GM21528 (cell line): ENCODE measurements at regions not wholly inside any gene's neighbourhood (a gene's known extent, or its start where the extent isn't known, plus 50 kb on each side); places are given as distances from the start of the nearest gene placed in this dataset.

Source experiments
- ATAC-seq: cut with Tn5 transposase; IDR thresholded peaks from one replicate; pipeline ENCODE4 v1.9.1; 2021; ENCODE audit warnings: mild to moderate bottlenecking, moderate library complexity; ENCODE audit not compliant: unreplicated experiment, low FRiP score

DNA sequence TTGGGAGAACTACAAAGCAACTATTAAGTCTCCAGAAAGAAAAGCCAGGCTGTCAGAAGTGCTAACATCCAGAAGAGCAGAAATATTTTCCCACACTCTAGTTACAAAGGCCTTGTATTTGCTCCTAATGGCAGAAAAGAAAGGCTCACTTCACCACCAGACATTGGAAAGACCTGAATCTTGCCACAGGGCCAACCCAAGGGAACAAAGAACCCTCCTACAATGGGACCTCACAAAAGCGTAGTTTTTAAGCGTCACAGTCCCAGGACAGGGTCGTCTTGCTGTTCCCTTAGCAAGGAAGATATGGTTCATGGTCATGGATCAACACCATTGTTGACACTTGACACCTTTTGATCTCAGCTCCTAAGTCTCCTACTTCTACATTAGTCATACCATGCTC is 119.1 kb downstream of the RPS29 start:
- ATAC-seq, result no peak

DNA sequence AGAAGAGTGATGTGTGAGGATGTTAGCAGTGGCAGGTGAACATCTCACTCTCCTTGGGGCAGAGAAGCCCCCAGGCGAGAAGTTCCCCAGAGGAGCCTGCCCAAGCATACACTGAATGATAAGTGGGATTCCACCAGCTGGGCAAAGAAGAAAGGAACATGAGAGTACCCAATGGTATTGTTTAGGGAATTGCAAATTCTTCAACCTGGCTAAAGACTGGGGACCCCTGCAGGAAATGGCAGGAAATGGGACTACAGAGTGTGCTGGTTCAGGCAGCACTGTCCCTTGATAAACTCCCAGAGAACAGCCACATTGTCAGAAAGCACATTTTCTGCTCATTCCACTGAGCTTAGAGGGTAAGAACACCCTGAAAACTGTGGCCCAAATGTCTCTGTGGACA is 121.3 kb downstream of the RPS29 start:
- ATAC-seq, result no peak

DNA sequence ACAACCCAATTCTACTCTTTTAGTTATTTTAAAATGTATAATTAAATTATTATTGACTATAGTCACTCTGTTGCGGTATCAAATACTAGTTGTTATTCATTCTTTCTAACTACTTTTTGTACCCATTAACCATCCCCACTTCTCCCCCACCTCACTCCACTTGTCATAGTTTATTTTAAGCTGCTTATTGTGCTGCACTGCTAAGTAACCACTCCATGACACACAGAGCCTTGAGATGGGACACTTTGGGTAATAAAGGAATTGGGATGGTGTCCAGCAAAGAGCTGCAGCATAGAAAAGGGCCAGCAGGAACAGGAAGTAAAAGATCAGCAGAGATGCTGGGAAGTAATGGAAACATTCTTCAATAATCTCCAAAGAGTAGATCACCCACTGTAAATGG is 123.0 kb downstream of the RPS29 start:
- no peak for ATAC-seq

DNA sequence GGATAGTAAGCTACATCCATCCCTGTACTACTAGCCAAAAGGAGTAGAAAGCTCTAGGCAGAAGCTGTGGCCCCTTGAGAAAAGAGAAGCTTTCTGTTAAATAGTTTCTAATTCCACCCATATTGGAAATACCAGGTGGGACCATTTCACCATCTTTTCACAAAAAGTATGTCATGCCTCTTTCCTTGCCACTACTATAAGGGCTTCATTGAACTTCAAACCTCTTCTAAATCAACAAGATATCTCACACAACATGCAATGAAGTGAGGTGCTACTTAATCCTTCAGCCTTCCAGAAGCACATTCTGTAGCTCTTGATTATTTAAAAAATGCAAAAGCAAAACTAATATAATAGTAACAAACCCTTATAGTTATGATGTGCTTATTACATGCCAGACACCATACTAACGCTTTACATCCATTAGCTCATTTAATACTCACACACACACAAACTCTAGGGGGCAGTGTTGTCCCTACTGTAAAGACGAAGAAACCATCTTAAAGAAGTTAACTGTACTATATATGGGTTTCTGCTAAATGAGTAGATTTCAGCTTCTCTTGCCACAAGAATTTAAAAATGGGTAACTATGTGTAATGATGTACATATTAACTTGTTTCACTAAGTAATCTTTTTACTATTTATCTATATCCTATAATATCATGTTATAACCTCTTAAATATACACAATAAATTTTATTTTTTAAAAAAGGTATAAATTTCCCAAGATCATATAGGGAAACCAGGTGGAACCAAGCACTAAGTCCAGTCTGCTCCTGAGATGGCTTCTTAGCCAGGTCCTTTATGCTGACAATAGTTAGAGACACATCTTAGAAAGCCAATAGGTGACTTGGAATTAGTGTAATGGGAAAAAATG is 124.4 kb downstream of the RPS29 start:
- peak; percentile 83 for ATAC-seq

DNA sequence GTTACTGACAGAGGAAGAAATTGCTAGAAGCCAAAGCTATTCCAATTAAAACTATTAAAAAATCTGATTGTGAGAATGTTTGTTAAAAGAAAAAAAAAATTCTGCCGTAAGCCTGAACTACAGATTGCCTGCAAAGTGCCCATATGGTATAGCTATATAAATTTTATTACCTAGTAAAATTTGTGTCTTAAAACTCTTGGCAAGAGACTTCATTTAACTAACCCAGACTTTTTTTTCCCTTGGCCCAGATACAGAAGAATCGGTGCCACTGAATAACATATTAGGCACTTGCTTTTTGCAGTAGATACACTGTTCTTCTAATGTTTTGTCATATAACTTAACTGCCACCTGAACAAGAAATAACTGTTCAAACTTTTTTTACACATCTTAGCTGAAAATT is 125.5 kb downstream of the RPS29 start:
- ATAC-seq, result no peak

DNA sequence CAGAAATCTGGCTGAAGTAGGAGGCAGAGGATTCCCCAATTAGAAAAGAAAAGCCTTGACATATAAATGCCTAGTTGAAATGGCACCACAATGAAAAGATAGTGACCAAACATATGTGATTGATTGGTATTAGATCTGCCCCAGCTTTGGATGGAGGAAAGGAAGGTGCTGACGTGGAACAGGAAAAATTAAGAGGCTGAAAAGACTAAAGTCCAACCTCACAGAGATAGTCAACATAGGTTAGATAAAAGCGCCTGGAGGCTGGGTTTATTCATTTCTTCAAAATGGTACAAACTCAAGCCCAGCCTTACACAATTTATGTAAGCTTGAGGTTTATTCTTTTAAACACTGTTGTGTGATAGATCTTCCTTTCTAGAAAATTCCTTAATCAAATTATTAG is 129.6 kb downstream of the RPS29 start:
- no peak for ATAC-seq

DNA sequence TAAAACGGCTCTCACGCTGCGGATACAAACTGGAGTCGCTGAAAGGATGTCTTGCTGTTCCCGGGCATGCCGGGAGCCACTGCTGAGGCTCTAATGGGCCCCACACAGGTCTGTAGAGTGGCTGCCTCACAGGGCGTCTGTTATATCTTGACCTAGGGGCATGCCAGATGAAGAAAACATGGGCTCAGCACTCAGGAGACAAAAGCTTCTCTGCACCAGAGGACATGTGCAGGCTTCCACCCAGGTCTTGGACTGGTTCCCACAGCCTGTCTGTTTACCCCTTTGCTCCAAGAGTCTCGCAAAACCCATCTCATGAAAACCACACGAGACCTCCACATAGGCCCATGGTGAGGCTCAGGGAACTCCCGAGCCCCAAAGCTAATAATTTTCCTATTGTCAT is 134.2 kb downstream of the RPS29 start:
- ATAC-seq, result no peak

DNA sequence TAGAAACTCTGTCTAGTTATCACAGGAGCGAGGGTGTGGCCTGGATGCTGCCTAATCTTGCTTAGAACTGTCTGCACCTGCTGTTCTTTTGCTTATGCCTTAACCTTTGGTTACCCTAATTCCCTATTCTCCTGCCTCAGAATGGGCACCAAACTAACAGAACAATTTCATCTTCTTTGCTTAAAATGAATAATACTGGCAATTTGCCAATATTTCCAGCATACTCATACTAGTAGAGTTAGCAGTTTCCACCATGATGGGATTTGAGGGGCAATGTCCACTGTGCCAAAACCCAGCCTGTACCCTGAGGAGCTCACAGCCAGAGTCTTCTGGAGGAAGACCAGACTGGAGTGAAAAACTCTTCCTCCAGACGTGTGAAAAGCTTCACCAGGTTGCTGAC is 136.4 kb downstream of the RPS29 start:
- no peak for ATAC-seq

DNA sequence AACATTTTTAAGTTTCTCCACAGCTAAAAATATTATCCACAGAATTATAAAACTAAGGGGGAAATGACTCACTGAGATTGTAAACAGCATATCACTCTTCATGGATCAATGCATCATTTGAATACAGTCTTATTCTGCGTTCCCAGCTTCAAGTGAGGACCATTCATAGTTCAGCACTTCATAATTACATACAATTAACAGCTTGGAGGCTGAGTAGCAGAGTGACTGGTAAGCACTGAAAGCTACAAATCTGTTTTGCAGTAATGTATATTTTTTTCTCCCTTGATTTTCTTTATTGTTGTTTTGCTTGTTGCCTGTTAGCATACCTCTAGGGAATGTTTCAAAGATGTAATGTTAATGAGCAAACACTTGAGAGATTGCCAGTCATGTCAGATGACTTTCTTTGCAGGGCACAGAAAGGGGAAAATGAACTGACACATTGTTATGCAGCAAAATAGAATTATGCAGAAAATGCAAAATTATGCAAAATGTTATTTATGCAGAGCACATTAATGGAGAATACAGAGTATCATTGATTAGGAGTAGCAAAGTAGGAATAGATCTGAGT is 138.6 kb downstream of the RPS29 start:
- ATAC-seq, result no peak

DNA sequence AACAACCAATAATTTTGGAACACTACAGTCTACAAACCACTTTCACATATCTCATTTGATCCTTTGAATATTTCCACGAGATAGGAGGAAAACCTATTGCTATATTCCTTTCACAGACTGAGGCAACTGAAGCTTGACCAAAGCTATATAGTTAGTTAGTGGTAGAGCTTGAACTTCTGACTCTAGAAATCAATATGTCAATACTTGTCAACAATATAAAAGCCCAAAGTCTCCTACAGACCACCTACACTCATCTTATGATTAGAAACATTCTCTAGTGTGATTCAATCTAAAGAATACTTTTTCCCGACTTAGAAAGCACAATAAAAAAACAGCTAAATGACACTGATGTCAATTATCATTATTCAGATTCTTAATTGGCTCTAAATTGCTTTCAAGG is 139.4 kb downstream of the RPS29 start:
- ATAC-seq, result no peak

DNA sequence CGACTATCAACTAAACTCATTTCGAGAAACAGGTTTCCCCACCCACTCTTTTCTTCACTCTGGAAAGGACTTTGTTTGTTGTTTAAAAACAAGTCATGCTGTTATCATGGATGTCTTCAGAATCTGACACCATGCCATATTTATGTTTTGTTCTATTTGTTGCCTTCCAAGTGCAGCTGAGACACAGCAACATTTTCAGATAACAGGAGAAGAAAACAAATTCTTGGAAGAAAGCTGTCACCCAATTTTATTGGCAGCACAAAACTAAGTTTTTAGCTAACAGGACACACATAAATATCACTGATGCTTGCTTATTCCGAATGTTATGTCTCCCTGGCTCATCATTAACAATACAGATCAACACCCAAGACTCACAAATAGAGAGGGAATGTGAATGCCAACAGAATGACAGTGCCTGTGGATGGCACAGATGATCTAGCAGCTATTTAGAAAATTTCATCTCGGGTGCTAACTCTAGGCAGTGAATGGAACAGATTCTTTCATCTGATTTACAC is 147.9 kb downstream of the RPS29 start:
- no peak for ATAC-seq

DNA sequence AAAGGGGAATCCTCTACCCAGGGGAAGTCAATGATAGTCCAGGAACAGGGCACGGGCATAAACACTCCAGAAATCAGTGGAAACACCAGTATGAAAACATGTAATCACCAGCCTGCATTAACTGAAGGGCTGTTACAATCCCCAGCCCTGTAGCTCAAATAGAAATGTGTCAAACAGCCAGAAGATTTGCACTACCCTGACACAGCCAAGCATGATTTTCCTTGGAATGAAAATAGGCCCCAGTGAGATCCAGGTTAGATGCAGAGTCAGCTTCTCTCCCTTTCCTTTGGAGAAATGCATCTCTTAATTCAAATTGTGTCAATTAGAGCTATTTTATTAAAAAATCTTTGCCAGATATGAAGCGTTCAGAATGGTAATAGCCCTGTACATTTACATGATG is 158.1 kb downstream of the RPS29 start:
- no peak for ATAC-seq

DNA sequence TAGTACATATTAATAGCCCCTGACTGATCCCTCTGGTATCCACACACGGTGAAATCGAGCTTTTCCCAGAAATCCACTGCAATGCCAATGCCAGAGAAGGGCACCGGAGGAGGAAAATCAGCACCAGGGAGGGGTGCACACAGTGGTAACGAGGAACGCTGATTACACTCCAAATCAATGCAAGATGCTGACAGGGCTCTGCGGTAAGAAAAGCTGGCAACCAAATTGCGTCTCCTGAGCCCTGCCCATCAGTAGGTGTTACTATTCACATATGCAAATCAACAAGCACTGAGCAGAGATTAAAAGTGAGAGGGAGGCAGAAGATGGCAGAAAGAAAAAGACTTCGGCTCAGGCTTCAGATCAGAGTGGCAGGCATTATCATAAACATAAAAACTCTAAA is 159.1 kb downstream of the RPS29 start:
- ATAC-seq, result no peak

DNA sequence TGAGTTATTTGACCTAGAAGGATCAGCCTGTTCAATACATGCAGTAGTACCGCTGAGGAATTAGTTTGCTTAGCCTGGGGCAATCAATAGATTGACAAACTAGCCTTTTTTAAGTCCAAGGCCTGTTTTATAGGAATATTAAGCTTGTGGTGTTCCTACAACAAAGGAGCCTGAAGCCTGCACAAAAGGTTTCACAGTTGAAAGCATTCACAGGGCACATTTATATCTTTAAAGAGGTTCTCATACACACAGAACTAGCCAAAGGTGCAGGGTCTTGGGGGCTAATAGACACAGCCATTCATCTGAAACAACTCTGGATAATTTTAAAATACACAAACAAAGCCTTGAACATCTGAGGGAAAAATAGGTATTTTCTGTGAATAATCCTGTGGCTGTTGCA is 160.3 kb downstream of the RPS29 start:
- ATAC-seq, result no peak

DNA sequence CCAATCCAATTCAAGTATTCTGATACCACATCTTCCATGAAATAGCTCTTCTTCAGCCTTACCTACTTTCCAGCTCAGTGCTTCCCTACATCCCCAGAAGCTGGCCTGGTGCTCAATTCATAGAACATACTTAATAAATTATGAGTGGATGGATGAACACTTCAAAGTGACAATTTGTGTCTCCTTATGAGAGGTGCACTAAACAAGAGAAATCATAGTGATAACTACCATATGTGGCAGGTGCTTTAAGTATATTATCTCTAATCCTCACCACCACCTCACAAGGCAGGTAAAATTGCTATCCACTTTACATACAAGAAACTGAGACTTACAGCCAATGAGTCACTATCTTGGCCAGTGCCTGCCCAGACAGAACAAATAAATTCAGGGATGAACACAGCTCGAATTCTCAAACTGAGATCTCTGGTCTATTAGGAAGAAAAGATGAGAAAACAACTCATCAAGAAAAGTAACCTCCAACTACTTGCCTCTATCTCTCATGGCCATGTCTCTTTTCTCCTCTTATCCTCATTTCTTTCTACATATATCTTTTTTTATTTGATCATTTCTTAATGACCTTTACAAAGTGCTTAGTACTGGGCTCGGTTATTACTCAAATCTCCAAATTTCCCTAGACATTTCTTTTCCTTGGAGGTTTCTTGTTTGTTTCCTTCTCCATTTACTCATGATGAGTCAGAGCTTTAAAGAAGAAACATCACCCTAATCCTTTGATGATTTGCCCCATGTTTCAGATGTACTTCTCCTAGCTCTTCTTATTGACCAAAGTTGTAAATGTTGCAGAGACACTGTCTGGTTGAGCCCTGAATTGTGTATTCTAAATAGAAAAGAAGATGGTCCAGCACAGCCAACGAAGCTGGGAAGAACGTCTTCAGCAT is 161.5 kb downstream of the RPS29 start:
- ATAC-seq, result no peak

DNA sequence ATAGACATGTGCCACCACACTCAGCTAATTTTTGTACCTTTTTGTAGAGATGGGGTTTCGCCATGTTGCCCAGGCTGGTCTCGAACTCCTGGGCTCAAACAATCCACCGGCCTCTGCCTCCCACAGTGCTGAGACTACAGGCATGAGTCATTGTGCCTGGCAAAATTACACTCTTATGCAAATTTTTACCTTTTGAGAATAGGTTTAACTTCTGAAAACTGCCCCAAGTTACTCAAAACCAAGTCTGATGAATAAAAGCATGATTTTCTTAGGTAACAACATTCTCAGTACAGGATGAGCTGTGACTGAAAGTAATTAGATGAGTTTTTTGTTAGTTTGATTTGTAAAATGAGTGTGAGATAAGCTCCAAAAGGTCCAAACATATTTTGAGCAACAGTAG is 166.0 kb downstream of the RPS29 start:
- ATAC-seq, result no peak

DNA sequence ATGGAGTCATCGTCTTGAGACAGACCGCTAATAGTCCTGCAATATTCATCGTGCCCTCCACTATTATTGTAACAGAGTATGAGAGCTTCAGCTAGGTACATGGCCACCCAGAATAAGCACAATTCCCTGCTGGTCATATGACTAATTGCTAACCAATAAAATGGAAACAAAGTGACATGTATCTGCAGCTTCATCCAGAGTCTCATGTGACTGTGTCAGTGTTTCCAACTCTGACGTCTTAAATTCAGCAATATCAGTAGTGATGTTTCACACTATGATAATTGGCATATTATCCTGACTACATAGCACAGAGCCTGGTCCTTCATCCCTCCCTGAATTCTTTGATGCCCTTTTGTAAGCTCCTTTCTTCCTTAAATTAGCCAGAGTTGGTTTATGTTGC is 167.4 kb downstream of the RPS29 start:
- no peak for ATAC-seq

DNA sequence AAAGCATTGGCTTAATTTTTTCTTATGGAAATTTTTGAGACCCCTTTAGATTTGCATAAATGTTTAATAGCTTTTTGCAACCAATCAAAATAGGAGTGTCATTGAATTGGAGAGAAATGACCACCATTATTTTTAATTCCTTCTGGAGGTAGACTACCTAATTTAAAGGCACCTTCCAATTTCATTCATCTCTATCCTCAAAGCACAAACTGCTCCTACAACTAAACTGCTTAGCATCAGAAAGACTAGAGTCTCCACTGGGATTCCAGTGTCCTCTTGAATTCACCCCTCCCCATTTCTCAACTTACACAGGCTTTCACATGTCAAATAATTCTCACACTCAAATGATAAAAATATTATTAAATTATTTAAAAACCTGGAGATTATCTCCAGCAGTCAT is 168.4 kb downstream of the RPS29 start:
- ATAC-seq, result no peak

DNA sequence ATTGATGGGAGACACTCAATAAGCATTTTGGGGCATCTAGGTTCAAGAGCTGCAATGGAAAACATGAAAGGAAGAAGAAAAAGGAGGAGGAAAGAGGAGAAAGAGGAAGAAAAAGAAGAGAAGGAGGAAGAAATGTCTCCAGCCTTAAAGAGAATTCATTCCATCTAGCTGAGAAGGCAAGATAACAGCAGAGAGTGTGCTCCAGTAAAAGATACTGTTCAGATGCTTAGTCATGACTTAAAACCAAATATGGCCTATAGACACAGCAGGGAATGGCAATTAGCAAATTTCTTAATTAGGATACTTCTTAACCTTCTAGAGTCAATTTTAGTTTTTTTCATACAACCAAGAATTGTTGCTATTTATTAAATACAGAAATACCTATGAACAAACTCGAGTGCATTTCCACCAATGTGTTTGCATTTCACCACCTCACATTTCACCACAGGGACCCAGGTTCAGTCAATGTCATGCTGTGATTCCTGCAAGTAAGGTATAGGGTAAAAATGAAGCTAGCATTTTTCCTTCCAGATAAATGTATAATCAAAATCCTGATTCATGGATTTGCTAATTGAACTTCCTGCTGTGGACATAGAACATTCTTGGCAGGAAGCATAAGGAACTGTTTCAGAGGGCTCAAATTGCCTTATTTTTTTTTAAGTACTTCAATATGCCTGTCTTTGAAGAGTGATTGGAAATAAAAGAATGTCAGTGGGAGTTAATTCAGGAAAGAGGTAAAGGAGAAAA is 177.8 kb downstream of the RPS29 start:
- no peak for ATAC-seq

DNA sequence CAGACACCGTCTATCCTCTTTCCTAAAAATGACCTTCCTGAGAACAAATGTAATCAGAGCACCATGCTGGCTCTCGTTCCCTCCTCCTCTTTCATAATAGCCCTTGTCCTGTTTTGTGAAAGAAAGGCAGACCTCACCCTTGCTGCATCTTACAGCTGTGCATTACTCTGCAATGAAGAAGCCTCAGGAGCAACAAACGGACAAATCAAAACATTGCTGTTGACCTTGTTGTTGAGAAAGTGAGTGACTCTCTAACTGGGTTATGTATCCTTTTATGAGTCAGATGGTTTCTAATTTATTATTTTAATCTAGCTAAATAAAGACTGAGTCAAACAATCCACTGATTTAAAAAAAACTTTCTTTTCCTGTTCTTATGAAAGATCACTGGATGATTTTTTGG is 180.9 kb downstream of the RPS29 start:
- ATAC-seq, result no peak
